Activated B cell treated with CpG ODN at 0.5 μM for 24 hours (primary cell): ENCODE measurements at regions not wholly inside any gene's neighbourhood (a gene's known extent, or its start where the extent isn't known, plus 50 kb on each side); places are given as distances from the start of the nearest gene placed in this dataset.

ENCODE experiments used
- ATAC-seq: fragments of 200-7000 bp; cut with Tn5 transposase; one replicate; pipeline ENCODE4 v1.10.0; 2021; ENCODE audit warnings: low read depth, mild to moderate bottlenecking, moderate library complexity
- CTCF ChIA-PET: fragments of 350-600 bp; sonication (Branson Sonifier 250); formaldehyde crosslinking; loops from one replicate; lab custom pipeline; 2021; ENCODE audit warnings: antibody characterized with exemption; lab: Charles Lee
- POLR2A ChIA-PET: fragments of 350-600 bp; sonication (Branson Sonifier 250); formaldehyde crosslinking; loops from one replicate; lab custom pipeline; 2021; ENCODE audit warnings: antibody characterized with exemption; lab: Charles Lee
- DNase-seq: peaks from one replicate; pipeline ENCODE4 v3.0.0; 2022
- H3K27ac Mint-ChIP-seq: one replicate; pipeline ENCODE4 v1.8.0; 2020; ENCODE audit warnings: mixed read lengths
- H3K27me3 Mint-ChIP-seq: one replicate; pipeline ENCODE4 v1.8.0; 2021; ENCODE audit warnings: mixed read lengths
- H3K36me3 Mint-ChIP-seq: one replicate; pipeline ENCODE4 v1.8.0; 2021; ENCODE audit warnings: low read depth, mixed read lengths
- H3K4me1 Mint-ChIP-seq: one replicate; pipeline ENCODE4 v1.8.0; 2021; ENCODE audit warnings: mixed read lengths
- H3K4me3 Mint-ChIP-seq: one replicate; pipeline ENCODE4 v1.8.0; 2020; ENCODE audit warnings: mild to moderate bottlenecking, mixed read lengths
- H3K9me3 Mint-ChIP-seq: one replicate; pipeline ENCODE4 v1.8.0; 2020; ENCODE audit warnings: mixed read lengths
- intact Hi-C: fragments of 100-400 bp; cut with micrococcal nuclease; formaldehyde crosslinking; loops from one replicate; pipeline ENCODE4 v1.15.1; 2024
- TF ChIP-seq, protein P1 (sequence below): fragments of 200-600 bp; IDR thresholded peaks from one replicate; pipeline ENCODE4 v1.8.0; 2022; ENCODE audit warnings: antibody characterized with exemption, mild to moderate bottlenecking

DNA sequence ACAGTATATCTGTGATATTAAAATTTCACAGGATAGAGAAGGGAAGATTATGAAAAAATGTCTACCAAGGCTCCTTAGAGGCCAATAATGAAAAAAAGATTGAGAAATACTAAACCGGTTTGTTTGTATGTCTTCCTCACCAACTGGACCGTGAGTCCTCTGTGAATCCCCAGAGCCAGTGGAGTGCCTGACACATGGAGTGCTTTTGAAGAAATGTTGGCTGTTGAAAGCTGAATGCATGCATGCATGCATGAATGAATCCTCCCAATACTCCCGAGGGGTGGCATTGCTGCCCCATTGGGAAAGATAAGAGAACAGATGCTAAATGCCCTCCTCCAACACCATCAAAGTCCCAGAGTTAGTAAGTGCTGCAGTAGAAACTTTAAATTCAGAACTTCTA is 152.7 kb upstream of the SERP2 start:
- no peaks in the 10 kb centered on the region for H3K36me3 Mint-ChIP-seq
- no peaks in the 10 kb centered on the region for H3K4me1 Mint-ChIP-seq
- intact Hi-C loops, result no loop called here
- no peak for ATAC-seq
- H3K9me3 Mint-ChIP-seq, result no peaks in the 10 kb centered on the region
- H3K27me3 Mint-ChIP-seq, result peaks cover 9% of the 10 kb centered on the region
- TF ChIP-seq, protein P1, sequence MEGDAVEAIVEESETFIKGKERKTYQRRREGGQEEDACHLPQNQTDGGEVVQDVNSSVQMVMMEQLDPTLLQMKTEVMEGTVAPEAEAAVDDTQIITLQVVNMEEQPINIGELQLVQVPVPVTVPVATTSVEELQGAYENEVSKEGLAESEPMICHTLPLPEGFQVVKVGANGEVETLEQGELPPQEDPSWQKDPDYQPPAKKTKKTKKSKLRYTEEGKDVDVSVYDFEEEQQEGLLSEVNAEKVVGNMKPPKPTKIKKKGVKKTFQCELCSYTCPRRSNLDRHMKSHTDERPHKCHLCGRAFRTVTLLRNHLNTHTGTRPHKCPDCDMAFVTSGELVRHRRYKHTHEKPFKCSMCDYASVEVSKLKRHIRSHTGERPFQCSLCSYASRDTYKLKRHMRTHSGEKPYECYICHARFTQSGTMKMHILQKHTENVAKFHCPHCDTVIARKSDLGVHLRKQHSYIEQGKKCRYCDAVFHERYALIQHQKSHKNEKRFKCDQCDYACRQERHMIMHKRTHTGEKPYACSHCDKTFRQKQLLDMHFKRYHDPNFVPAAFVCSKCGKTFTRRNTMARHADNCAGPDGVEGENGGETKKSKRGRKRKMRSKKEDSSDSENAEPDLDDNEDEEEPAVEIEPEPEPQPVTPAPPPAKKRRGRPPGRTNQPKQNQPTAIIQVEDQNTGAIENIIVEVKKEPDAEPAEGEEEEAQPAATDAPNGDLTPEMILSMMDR, result no peak
- POLR2A ChIA-PET, result no interaction called here
- CTCF ChIA-PET, result no interaction called here
- H3K4me3 Mint-ChIP-seq, result no peak overlapping the region
- H3K27ac Mint-ChIP-seq, result no peak overlapping the region
- DNase-seq, result no peak

DNA sequence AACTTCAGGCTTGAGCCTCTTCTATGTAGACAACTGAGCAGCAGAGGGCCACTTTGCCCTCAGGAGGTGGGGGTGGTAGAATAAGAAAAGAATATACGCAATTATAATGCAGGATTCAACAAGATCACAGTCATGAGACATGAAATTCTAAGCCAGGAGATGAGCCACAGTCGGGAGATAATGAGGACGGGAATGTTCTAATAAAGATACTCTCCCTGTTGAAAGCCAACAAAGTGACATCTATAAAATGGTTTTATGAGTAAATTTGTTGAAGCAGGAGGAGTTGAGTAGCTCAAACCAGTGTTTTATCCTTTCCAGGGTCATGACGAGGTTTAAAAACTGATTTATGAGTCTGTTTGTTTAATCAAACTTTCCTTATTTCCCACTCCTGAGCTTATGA is 152.0 kb upstream of the SERP2 start:
- Mint-ChIP-seq H3K36me3 (no peaks in the 10 kb centered on the region), H3K27ac (no peak overlapping the region), H3K27me3 (peaks cover 7% of the 10 kb centered on the region), H3K4me1 (no peaks in the 10 kb centered on the region), H3K9me3 (no peaks in the 10 kb centered on the region), H3K4me3 (no peak overlapping the region)
- TF ChIP-seq, protein P1, result no peak
- intact Hi-C loops, result no loop called here
- ATAC-seq (no peak), DNase-seq (no peak)
- ChIA-PET CTCF (no interaction called here), POLR2A (no interaction called here)

DNA sequence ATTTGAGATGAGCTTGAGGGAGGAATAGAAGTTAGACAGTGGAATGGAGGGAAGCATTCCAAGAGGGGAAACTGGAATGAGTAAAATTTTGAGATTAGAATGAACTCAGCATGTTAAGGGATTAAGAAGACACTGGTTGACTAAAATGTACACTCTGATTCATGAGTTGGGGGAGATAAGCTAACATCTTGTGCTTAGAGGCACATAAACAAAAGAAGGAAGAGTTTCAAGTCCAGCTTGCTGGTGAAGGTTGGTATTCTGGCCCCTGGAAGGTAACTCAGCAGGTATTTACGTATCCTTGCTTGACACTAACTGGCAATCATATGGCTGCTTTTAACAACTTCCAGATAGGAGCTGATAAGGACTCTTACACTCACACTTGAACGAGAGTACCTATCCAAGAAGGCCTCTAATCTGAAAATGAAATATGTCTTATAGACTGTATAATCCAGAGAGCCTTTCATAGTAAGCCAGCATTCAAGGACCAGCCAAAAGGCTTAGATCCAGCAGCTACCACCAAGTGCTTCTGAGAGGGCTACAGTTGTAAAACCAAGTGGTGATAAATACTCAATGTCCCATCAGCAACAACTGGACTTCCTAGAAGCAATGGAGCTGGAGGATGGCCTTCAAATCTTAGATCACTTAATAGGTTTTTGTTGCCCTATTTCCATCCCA is 149.7 kb upstream of the SERP2 start:
- Mint-ChIP-seq H3K4me1 (no peaks in the 10 kb centered on the region), H3K9me3 (no peaks in the 10 kb centered on the region), H3K27ac (no peak overlapping the region), H3K4me3 (no peak overlapping the region), H3K36me3 (no peaks in the 10 kb centered on the region), H3K27me3 (peaks cover 7% of the 10 kb centered on the region)
- ChIA-PET POLR2A (no interaction called here), CTCF (no interaction called here)
- TF ChIP-seq, protein P1, result no peak
- no peak for ATAC-seq
- no peak for DNase-seq
- intact Hi-C loops, result no loop called here

DNA sequence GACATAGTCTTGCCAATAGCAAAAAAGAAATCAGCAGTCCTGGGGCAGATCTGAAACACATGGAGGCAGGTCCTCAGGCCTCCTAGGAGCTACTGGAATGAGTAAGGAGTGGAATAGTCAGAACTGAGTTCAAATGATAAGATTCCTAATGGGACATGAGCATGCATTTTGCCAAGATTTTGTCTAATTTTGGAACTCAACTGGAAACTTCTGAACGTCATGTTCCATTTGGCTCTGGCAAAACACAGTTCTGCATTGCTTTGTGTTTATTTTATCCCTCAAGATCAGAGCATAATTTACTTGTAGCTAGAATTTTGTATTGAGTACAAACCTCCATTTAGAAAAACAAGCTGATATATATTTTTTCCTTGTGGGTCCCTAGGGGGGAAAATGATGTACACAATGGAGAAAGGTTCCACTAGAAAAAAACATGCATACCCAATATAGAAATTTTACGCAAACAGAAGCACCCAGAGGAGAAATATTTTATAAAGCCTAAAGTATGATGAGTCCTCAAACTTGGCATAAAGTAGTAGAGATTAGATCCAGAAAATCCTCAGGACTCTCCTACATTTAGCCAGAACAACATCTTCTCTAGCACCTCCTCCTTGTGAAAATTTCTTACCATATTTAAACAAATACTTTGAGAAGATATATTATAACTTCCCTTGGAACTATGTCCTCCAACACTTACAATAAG is 149.0 kb upstream of the SERP2 start:
- intact Hi-C loops, result no loop called here
- H3K4me3 Mint-ChIP-seq, result no peak overlapping the region
- DNase-seq (no peak), ATAC-seq (no peak)
- ChIA-PET CTCF (no interaction called here), POLR2A (no interaction called here)
- H3K27ac Mint-ChIP-seq, result no peak overlapping the region
- H3K4me1 Mint-ChIP-seq, result no peaks in the 10 kb centered on the region
- H3K9me3 Mint-ChIP-seq, result no peaks in the 10 kb centered on the region
- H3K36me3 Mint-ChIP-seq, result no peaks in the 10 kb centered on the region
- TF ChIP-seq, protein P1, result no peak
- peaks cover 7% of the 10 kb centered on the region for H3K27me3 Mint-ChIP-seq

DNA sequence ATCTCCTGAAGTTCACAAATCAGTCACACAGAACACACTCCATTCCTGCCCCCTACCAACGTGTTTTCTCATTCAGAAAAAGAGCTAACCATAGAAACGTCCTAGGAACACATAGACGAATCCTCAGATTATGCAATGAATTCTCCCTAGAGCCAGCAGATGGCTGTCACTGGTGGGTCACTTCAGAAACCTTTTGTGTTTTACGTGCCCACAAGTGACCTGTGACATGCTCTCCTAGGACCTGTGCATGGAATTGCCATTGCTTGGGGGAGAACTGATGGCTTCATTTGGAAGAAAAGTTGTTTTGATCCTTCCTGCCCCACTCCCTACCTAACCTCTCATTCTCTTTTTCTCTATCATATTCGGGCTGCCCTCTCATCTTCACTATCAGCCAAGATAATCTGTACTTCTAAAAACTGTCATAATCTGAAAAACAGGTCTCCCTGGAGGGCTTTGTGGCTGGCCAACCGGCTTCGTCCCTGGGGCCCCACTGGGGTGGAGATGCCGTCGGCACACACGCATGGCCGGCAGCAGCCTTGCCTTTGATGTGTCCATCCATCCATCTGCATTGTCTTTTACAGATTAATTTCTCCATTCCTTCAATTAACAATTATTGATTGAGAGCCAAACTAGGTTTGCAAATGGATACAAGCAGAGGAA is 144.1 kb upstream of the SERP2 start:
- ATAC-seq, result no peak
- H3K4me3 Mint-ChIP-seq, result no peak overlapping the region
- no peak overlapping the region for H3K27ac Mint-ChIP-seq
- intact Hi-C loops, result no loop called here
- POLR2A ChIA-PET, result no interaction called here
- TF ChIP-seq, protein P1, result no peak
- H3K27me3 Mint-ChIP-seq, result peaks cover 6% of the 10 kb centered on the region
- H3K36me3 Mint-ChIP-seq, result no peaks in the 10 kb centered on the region
- H3K4me1 Mint-ChIP-seq, result no peaks in the 10 kb centered on the region
- CTCF ChIA-PET, result no interaction called here
- no peak for DNase-seq
- no peaks in the 10 kb centered on the region for H3K9me3 Mint-ChIP-seq
